Neural cell (in vitro differentiated cells): ENCODE measurements at regions not wholly inside any gene's neighbourhood (a gene's known extent, or its start where the extent isn't known, plus 50 kb on each side); places are given as distances from the start of the nearest gene placed in this dataset.

Experiments used
- CTCF ChIP-seq: fragments of 450-650 bp; IDR thresholded peaks from 2 replicates; pipeline ENCODE4 v1.5.1; 2014; ENCODE audit warnings: antibody characterized with exemption, mild to moderate bottlenecking, moderate library complexity; ENCODE audit not compliant: poor library complexity, severe bottlenecking
- EZH2 ChIP-seq: fragments of 200-600, 300-800 bp; shearing (Covaris generic), sonication (generic); IDR thresholded peaks from 2 replicates; pipeline ENCODE4 v1.6.1; 2014; ENCODE audit warnings: antibody characterized with exemption, low read length, borderline replicate concordance, mild to moderate bottlenecking; ENCODE audit not compliant: insufficient read depth, poor library complexity, severe bottlenecking
- MXI1 ChIP-seq: fragments of 450-650 bp; conservative IDR thresholded peaks from 2 replicates; pipeline ENCODE4 v1.6.1; 2014; ENCODE audit warnings: antibody characterized with exemption, mild to moderate bottlenecking; ENCODE audit not compliant: poor library complexity, severe bottlenecking
- POLR2AphosphoS5 ChIP-seq: IDR thresholded peaks from 2 replicates; pipeline ENCODE4 v1.6.1; 2012
- RAD21 ChIP-seq: fragments of 450-650 bp; conservative IDR thresholded peaks from 2 replicates; pipeline ENCODE4 v1.6.1; 2014; ENCODE audit warnings: antibody characterized with exemption, mild to moderate bottlenecking, moderate library complexity
- SMC3 ChIP-seq: fragments of 450-650 bp; conservative IDR thresholded peaks from 2 replicates; pipeline ENCODE4 v1.6.1; 2014; ENCODE audit warnings: antibody characterized with exemption, mild to moderate bottlenecking, moderate library complexity; ENCODE audit not compliant: poor library complexity

GRCh38 chr1:87512431-87512830 is 183.8 kb downstream of the LMO4 start:
- TF ChIP-seq POLR2AphosphoS5 (no peak), CTCF (no peak), SMC3 (no peak), RAD21 (no peak), MXI1 (no peak), EZH2 (no peak)
